Trophoblast cell (in vitro differentiated cells and primary cell): ENCODE measurements at regions not wholly inside any gene's neighbourhood (a gene's known extent, or its start where the extent isn't known, plus 50 kb on each side); places are given as distances from the start of the nearest gene placed in this dataset.

Experiments
- DNase-seq, 2 donors: peaks; one replicate each; pipeline ENCODE4 v3.0.0-alpha.2; 2016
- H2AFZ ChIP-seq: 2 replicates; pipeline ENCODE4 v1.6.1; 2013; ENCODE audit warnings: low read length, moderate library complexity, mild to moderate bottlenecking; ENCODE audit not compliant: insufficient read depth, poor library complexity
- H2AK5ac ChIP-seq: 2 replicates; pipeline ENCODE4 v1.6.1; 2013; ENCODE audit warnings: mild to moderate bottlenecking, low read length
- H2BK120ac ChIP-seq: 2 replicates; pipeline ENCODE4 v1.6.1; 2013; ENCODE audit warnings: low read length, mild to moderate bottlenecking, moderate library complexity; ENCODE audit not compliant: insufficient read depth, poor library complexity
- H2BK12ac ChIP-seq: 2 replicates; pipeline ENCODE4 v1.6.1; 2013; ENCODE audit warnings: mild to moderate bottlenecking, low read length, moderate library complexity
- H2BK5ac ChIP-seq: 2 replicates; pipeline ENCODE4 v1.6.1; 2013; ENCODE audit warnings: low read length, low read depth, moderate library complexity, mild to moderate bottlenecking; ENCODE audit not compliant: poor library complexity
- H3K14ac ChIP-seq: 2 replicates; pipeline ENCODE4 v1.6.1; 2013; ENCODE audit warnings: mild to moderate bottlenecking, low read length
- H3K18ac ChIP-seq: 2 replicates; pipeline ENCODE4 v1.6.1; 2013; ENCODE audit warnings: mild to moderate bottlenecking, low read length
- H3K23ac ChIP-seq: 2 replicates; pipeline ENCODE4 v1.6.1; 2013; ENCODE audit warnings: low read length
- H3K27ac ChIP-seq: 2 replicates; pipeline ENCODE4 v1.5.1; 2013; ENCODE audit warnings: low read depth, mild to moderate bottlenecking, inconsistent platforms, low read length, moderate library complexity
- H3K27me3 ChIP-seq: 2 replicates; pipeline ENCODE4 v1.6.1; 2013; ENCODE audit warnings: inconsistent platforms, mild to moderate bottlenecking, low read length, moderate library complexity; ENCODE audit not compliant: insufficient read depth
- H3K36me3 ChIP-seq, 2 experiments: 1 replicate in 1 of 2; 2 replicates in 1 of 2; pipeline ENCODE4 v1.6.1; 2013; ENCODE audit warnings: low read length in 2 of 2, mild to moderate bottlenecking in 2 of 2, moderate library complexity in 1 of 2; ENCODE audit not compliant: insufficient read depth in 2 of 2, control insufficient read depth in 1 of 2
- H3K4ac ChIP-seq: 2 replicates; pipeline ENCODE4 v1.6.1; 2013; ENCODE audit warnings: low read depth, mild to moderate bottlenecking, low read length, moderate library complexity
- H3K4me1 ChIP-seq, 2 experiments: 1 replicate in 1 of 2; 2 replicates in 1 of 2; pipeline ENCODE4 v1.6.1; 2013; ENCODE audit warnings: low read length in 2 of 2, mild to moderate bottlenecking in 2 of 2, moderate library complexity in 1 of 2; ENCODE audit not compliant: insufficient read depth in 2 of 2, control insufficient read depth in 1 of 2
- H3K4me2 ChIP-seq: 2 replicates; pipeline ENCODE4 v1.6.1; 2013; ENCODE audit warnings: inconsistent platforms, mild to moderate bottlenecking, low read length, moderate library complexity
- H3K4me3 ChIP-seq: 2 replicates; pipeline ENCODE4 v1.5.1; 2013; ENCODE audit warnings: mild to moderate bottlenecking, low read depth, low read length, inconsistent platforms
- H3K79me1 ChIP-seq: one replicate; pipeline ENCODE4 v1.6.1; 2013; ENCODE audit warnings: low read length
- H3K79me2 ChIP-seq: 2 replicates; pipeline ENCODE4 v1.6.1; 2013; ENCODE audit warnings: low read length, mild to moderate bottlenecking; ENCODE audit not compliant: control insufficient read depth, insufficient read depth, poor library complexity
- H3K9ac ChIP-seq: 2 replicates; pipeline ENCODE4 v1.6.1; 2013; ENCODE audit warnings: mild to moderate bottlenecking, low read length
- H3K9me3 ChIP-seq: 2 replicates; pipeline ENCODE4 v1.6.1; 2013; ENCODE audit warnings: low read depth, mild to moderate bottlenecking, control low read depth, inconsistent platforms, low read length; ENCODE audit not compliant: insufficient read depth
- H4K12ac ChIP-seq: 2 replicates; pipeline ENCODE4 v1.6.1; 2013; ENCODE audit warnings: low read depth, mild to moderate bottlenecking, low read length, moderate library complexity
- H4K8ac ChIP-seq: 2 replicates; pipeline ENCODE4 v1.6.1; 2013; ENCODE audit warnings: low read depth, mild to moderate bottlenecking, low read length, moderate library complexity
- H4K91ac ChIP-seq: one replicate; pipeline ENCODE4 v1.6.1; 2013; ENCODE audit warnings: low read depth, mild to moderate bottlenecking, low read length, moderate library complexity
- WGBS: extraction: QIAGEN DNeasy Blood & Tissue Kit; methylation state at CpG from one replicate; pipeline ENCODE4 v1.1.7; 2013; ENCODE audit warnings: missing lambda C conversion rate; ENCODE audit not compliant: insufficient read length, insufficient coverage; ENCODE audit errors: extremely low coverage; 5-methylcytosine and 5-hydroxymethylcytosine counted together

DNA sequence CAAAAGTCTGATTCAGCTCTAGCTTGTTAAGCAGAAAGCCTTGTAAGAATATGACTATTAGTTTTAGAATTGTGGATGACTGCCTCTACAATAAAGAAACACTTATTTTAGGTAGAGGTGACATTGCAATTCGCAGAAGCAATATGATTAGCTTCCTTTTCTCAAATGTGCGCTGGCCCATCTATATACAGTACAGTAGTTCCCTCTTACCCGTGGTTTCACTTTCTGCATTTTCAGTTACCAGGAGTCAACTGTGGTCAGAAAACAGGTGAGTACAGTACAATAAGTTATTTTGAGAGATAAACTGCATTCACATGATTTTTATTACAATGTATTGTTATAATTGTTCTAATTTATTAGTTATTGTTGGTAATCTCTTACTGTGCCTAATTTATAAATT, 405.1 kb downstream of the GPD2 start:
- no peak overlapping the region for H4K91ac ChIP-seq
- H3K27ac ChIP-seq, result no peak overlapping the region
- no peak for DNase-seq
- H3K36me3 ChIP-seq, result no peaks in the 10 kb centered on the region
- no peaks in the 10 kb centered on the region for H3K79me1 ChIP-seq
- H3K18ac ChIP-seq, result no peak overlapping the region
- no peak overlapping the region for H2AK5ac ChIP-seq
- H3K27me3 ChIP-seq, result no peaks in the 10 kb centered on the region
- H3K4me2 ChIP-seq, result no peak overlapping the region
- no peak overlapping the region for H3K23ac ChIP-seq
- H3K79me2 ChIP-seq, result no peaks in the 10 kb centered on the region
- H3K14ac ChIP-seq, result no peak overlapping the region
- H4K8ac ChIP-seq, result no peak overlapping the region
- no peak overlapping the region for H2AFZ ChIP-seq
- H4K12ac ChIP-seq, result no peak overlapping the region
- H2BK5ac ChIP-seq, result no peak overlapping the region
- no peak overlapping the region for H3K4ac ChIP-seq
- no peak overlapping the region for H3K9ac ChIP-seq
- H2BK12ac ChIP-seq, result no peak overlapping the region
- no peaks in the 10 kb centered on the region for H3K4me1 ChIP-seq
- H2BK120ac ChIP-seq, result no peak overlapping the region
- no peaks in the 10 kb centered on the region for H3K9me3 ChIP-seq
- H3K4me3 ChIP-seq, result no peak overlapping the region
- no CpG with 5 or more reads among the region's 3 CpGs for WGBS

DNA sequence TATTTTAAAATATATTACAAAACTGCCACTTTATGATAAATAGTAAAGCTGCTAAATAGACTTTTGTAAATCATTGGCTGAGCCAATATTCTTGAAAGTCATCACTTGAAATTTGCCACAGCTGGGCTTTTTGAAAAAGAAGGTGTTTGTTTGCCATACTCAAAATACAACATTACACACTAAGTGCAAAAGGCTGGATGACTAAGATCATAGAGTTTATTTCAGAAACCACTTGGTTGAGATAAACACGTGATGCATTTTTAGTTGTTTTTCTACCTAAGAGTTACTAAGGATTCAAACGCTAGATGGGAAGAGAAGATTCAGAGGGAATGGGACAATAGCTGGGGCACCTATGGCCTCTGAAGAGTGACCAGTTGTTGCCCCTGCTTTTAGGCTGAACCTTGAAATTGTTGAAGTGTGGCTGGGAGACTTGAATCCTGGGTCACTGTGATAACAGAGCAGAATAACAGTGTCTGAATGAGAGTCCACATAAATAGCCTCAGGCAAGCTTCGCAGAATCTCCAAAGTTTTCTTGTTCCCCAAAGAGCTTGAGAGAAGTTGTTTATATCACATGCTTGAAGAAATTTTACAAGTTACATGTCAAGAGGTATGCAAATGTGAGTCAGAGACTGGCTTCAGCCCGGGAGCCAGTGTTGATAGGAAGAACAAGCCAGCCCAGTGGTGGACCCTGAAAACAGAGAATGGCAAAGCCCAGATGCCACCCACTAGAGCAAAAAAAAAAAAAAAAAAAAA, 409.8 kb downstream of the GPD2 start:
- Histone ChIP-seq H3K27ac (no peak overlapping the region), H3K18ac (no peak overlapping the region), H3K4me2 (no peak overlapping the region), H3K9me3 (no peaks in the 10 kb centered on the region), H3K79me1 (no peaks in the 10 kb centered on the region), H4K8ac (no peak overlapping the region), H2BK5ac (no peak overlapping the region), H3K14ac (no peak overlapping the region), H4K91ac (no peak overlapping the region), H2AFZ (no peak overlapping the region), H4K12ac (no peak overlapping the region), H3K79me2 (no peaks in the 10 kb centered on the region), H2BK12ac (no peak overlapping the region), H3K36me3 (no peaks in the 10 kb centered on the region), H3K4me3 (no peak overlapping the region), H2BK120ac (no peak overlapping the region), H3K9ac (no peak overlapping the region), H3K4me1 (no peaks in the 10 kb centered on the region), H3K27me3 (no peaks in the 10 kb centered on the region), H3K23ac (no peak overlapping the region), H2AK5ac (no peak overlapping the region), H3K4ac (no peak overlapping the region)
- peak in 1 of 2 donors; percentile 9 for DNase-seq
- WGBS, result no CpG with 5 or more reads among the region's 4 CpGs

DNA sequence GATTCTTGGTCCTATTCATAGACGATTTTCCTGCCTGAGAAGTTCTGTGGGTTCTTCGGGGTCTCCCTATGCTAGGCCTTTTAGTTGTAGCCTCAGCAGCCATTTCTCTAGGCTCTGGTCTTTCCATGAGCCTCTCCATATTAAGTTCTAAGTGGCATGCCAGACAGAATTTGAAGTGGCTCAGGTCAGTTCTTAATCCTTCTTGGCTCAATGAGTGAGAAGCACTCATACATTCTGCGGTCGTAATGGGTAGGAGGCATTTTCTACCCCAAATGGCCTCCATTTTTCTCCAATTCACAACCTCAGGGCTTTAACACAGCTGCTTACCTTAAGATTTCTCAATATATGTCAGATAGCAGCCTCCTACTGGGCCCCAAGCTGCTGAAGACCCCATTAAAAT, 405.3 kb upstream of the GALNT5 start:
- Histone ChIP-seq H3K27ac (no peak overlapping the region), H3K23ac (no peak overlapping the region), H3K9me3 (no peaks in the 10 kb centered on the region), H3K4me3 (no peak overlapping the region), H3K36me3 (no peaks in the 10 kb centered on the region), H2BK12ac (no peak overlapping the region), H3K4me1 (no peaks in the 10 kb centered on the region), H3K9ac (no peak overlapping the region), H3K79me2 (no peaks in the 10 kb centered on the region), H3K4ac (no peak overlapping the region), H2BK120ac (no peak overlapping the region), H3K27me3 (no peaks in the 10 kb centered on the region), H4K12ac (no peak overlapping the region), H3K18ac (no peak overlapping the region), H4K91ac (no peak overlapping the region), H2AK5ac (no peak overlapping the region), H4K8ac (no peak overlapping the region), H2AFZ (no peak overlapping the region), H2BK5ac (no peak overlapping the region), H3K14ac (no peak overlapping the region), H3K79me1 (no peaks in the 10 kb centered on the region), H3K4me2 (no peak overlapping the region)
- DNase-seq, result no peak
- no CpG with 5 or more reads among the region's 4 CpGs for WGBS

DNA sequence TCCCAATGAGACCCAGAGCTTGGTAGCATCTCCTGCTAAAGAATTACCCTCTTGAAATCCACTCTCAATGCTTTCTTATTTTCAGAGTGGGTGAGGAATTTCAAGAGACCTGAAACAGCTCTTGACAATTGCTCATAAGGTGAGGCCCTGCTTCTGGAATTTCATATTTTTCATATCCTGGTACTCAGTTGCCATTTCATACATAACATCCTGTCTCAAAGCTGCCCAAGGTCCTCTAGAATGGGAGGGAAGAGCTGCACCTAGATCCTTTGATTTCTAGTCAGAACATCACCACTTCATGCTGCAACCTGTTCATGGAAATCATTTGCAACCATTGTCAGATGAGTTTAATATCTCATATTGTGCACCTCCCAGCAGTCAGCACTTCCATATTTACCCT, 404.8 kb upstream of the GALNT5 start:
- H3K14ac ChIP-seq, result no peak overlapping the region
- H2BK120ac ChIP-seq, result no peak overlapping the region
- no peaks in the 10 kb centered on the region for H3K79me1 ChIP-seq
- no peak overlapping the region for H3K4ac ChIP-seq
- H2BK12ac ChIP-seq, result no peak overlapping the region
- no peak overlapping the region for H2AFZ ChIP-seq
- no peak overlapping the region for H3K27ac ChIP-seq
- no peak for DNase-seq
- no peak overlapping the region for H2BK5ac ChIP-seq
- no peaks in the 10 kb centered on the region for H3K36me3 ChIP-seq
- H3K79me2 ChIP-seq, result no peaks in the 10 kb centered on the region
- H3K27me3 ChIP-seq, result no peaks in the 10 kb centered on the region
- H3K9me3 ChIP-seq, result no peaks in the 10 kb centered on the region
- H4K8ac ChIP-seq, result no peak overlapping the region
- H2AK5ac ChIP-seq, result no peak overlapping the region
- no peaks in the 10 kb centered on the region for H3K4me1 ChIP-seq
- H3K9ac ChIP-seq, result no peak overlapping the region
- H4K12ac ChIP-seq, result no peak overlapping the region
- H3K4me3 ChIP-seq, result no peak overlapping the region
- H3K23ac ChIP-seq, result no peak overlapping the region
- no peak overlapping the region for H3K18ac ChIP-seq
- no peak overlapping the region for H4K91ac ChIP-seq
- H3K4me2 ChIP-seq, result no peak overlapping the region
